Activated naive CD4-positive, alpha-beta T cell treated with anti-CD3 and anti-CD28 coated beads, Interleukin-2, amount 50 U/mL, for 24 hours (primary cell): ENCODE measurements at regions not wholly inside any gene's neighbourhood (a gene's known extent, or its start where the extent isn't known, plus 50 kb on each side); places are given as distances from the start of the nearest gene placed in this dataset.
"Not testable (repeated sequence)": the region's sequence is repeated elsewhere in the genome, so short reads cannot be mapped to it uniquely, and the experiment has no call there.

Experiments used
- H3K27ac Mint-ChIP-seq: one replicate; pipeline ENCODE4 v1.8.0; 2021; ENCODE audit warnings: mild to moderate bottlenecking, mixed read lengths
- H3K27me3 Mint-ChIP-seq: one replicate; pipeline ENCODE4 v1.8.0; 2021; ENCODE audit warnings: mixed read lengths
- H3K36me3 Mint-ChIP-seq: one replicate; pipeline ENCODE4 v1.8.0; 2021; ENCODE audit warnings: mixed read lengths
- H3K4me1 Mint-ChIP-seq: one replicate; pipeline ENCODE4 v1.8.0; 2021; ENCODE audit warnings: mixed read lengths
- H3K4me3 Mint-ChIP-seq: one replicate; pipeline ENCODE4 v1.8.0; 2021; ENCODE audit warnings: mild to moderate bottlenecking, mixed read lengths
- H3K9me3 Mint-ChIP-seq: one replicate; pipeline ENCODE4 v1.8.0; 2021; ENCODE audit warnings: mixed read lengths

- Mint-ChIP-seq H3K9me3 (peaks cover 5% of the 10 kb centered on the region), H3K27me3 (no peaks in the 10 kb centered on the region), H3K4me1 (no peaks in the 10 kb centered on the region), H3K36me3 (no peaks in the 10 kb centered on the region), H3K27ac (no peak overlapping the region), H3K4me3 (no peak overlapping the region)
Measured at GRCh38 chr9:26129217-26129616, 451.0 kb upstream of the TUSC1 start.

GRCh38 chr9:26125693-26126092, 447.4 kb upstream of the TUSC1 start:
- Mint-ChIP-seq H3K27me3 (no peaks in the 10 kb centered on the region), H3K4me3 (no peak overlapping the region), H3K4me1 (no peaks in the 10 kb centered on the region), H3K9me3 (no peaks in the 10 kb centered on the region), H3K36me3 (no peaks in the 10 kb centered on the region), H3K27ac (no peak overlapping the region)

DNA sequence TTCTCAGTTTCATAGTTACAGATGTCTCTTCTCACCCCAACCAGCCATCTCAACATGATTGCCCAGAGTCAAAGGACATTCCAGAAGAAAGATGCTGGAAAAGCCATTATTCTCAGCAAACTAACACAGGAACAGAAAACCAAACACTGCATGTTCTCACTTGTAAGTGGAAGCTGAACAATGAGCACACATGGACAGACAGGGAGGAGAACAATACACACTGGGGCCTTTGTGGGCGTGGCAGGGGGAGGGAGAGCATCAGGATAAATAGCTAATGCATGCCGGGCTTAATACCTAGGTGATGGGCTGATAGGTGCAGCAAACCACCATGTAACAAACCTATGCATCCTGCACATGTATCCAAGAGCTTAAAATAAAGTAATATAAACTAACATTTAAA, 437.8 kb upstream of the TUSC1 start:
- not testable (repeated sequence) for H3K4me1 Mint-ChIP-seq, H3K27ac Mint-ChIP-seq, H3K9me3 Mint-ChIP-seq, H3K36me3 Mint-ChIP-seq, H3K4me3 Mint-ChIP-seq, H3K27me3 Mint-ChIP-seq

DNA sequence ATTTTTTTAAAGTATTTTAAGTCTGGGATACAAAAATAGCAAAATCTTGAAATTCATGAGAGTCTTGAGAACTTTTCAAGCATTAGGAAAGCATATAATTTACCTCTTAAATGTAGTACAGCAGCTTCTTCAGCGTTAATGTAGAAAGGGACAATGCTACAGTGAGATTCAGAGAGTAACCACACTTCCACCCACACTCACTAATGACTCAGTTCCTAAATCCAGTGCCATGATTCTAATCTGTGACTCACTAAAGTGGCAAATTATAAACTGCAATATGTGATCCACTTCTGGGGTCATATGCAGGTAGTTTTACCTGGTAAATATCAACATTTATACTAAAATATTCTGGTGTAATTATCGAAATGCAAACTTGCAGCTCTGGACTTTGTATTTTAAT, 434.5 kb upstream of the TUSC1 start:
- Mint-ChIP-seq H3K27ac (no peak overlapping the region), H3K9me3 (no peaks in the 10 kb centered on the region), H3K36me3 (no peaks in the 10 kb centered on the region), H3K27me3 (no peaks in the 10 kb centered on the region), H3K4me3 (no peak overlapping the region), H3K4me1 (no peaks in the 10 kb centered on the region)

- H3K27me3 Mint-ChIP-seq, result no peaks in the 10 kb centered on the region
- peaks cover 18% of the 10 kb centered on the region for H3K9me3 Mint-ChIP-seq
- H3K27ac Mint-ChIP-seq, result no peak overlapping the region
- no peak overlapping the region for H3K4me3 Mint-ChIP-seq
- H3K4me1 Mint-ChIP-seq, result no peaks in the 10 kb centered on the region
- no peaks in the 10 kb centered on the region for H3K36me3 Mint-ChIP-seq
Measured at GRCh38 chr9:26086396-26086795, 408.2 kb upstream of the TUSC1 start.

GRCh38 chr9:26081847-26082246, 403.6 kb upstream of the TUSC1 start:
- H3K27ac Mint-ChIP-seq, result no peak overlapping the region
- H3K4me3 Mint-ChIP-seq, result no peak overlapping the region
- H3K27me3 Mint-ChIP-seq, result no peaks in the 10 kb centered on the region
- no peaks in the 10 kb centered on the region for H3K36me3 Mint-ChIP-seq
- no peaks in the 10 kb centered on the region for H3K4me1 Mint-ChIP-seq
- peaks cover 19% of the 10 kb centered on the region for H3K9me3 Mint-ChIP-seq

- no peak overlapping the region for H3K27ac Mint-ChIP-seq
- peaks cover 21% of the 10 kb centered on the region for H3K9me3 Mint-ChIP-seq
- no peaks in the 10 kb centered on the region for H3K27me3 Mint-ChIP-seq
- H3K4me3 Mint-ChIP-seq, result no peak overlapping the region
- H3K4me1 Mint-ChIP-seq, result no peaks in the 10 kb centered on the region
- H3K36me3 Mint-ChIP-seq, result no peaks in the 10 kb centered on the region
Measured at GRCh38 chr9:26078706-26079105, 400.5 kb upstream of the TUSC1 start.

- Mint-ChIP-seq H3K4me1 (no peaks in the 10 kb centered on the region), H3K27ac (no peak overlapping the region), H3K9me3 (peaks cover 18% of the 10 kb centered on the region), H3K27me3 (no peaks in the 10 kb centered on the region), H3K36me3 (no peaks in the 10 kb centered on the region), H3K4me3 (no peak overlapping the region)
Measured at GRCh38 chr9:26077860-26078259, 399.6 kb upstream of the TUSC1 start.

DNA sequence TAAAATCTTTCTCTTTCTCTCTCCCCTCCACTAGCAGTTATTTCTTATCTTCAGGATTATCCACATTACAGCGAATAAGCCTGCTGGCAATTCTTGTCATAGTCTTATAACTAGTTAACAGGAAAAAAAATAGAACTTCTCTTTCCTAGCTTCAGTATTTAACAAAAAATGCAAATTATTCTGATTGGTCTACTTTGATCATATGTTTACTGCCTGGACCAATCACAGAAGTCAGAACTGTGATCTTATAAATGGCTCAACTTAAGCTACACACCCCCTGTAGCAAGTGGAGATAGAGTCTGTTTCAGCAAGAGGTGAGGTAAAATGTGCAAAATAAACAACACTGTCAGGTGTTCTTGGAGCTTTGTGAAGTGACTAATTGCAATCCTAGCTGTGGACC, 389.4 kb upstream of the TUSC1 start:
- no peaks in the 10 kb centered on the region for H3K4me1 Mint-ChIP-seq
- H3K27me3 Mint-ChIP-seq, result no peaks in the 10 kb centered on the region
- no peak overlapping the region for H3K27ac Mint-ChIP-seq
- H3K4me3 Mint-ChIP-seq, result no peak overlapping the region
- H3K36me3 Mint-ChIP-seq, result no peaks in the 10 kb centered on the region
- H3K9me3 Mint-ChIP-seq, result peaks cover 5% of the 10 kb centered on the region

- Mint-ChIP-seq H3K27me3 (no peaks in the 10 kb centered on the region), H3K4me3 (no peak overlapping the region), H3K27ac (no peak overlapping the region), H3K9me3 (peaks cover 12% of the 10 kb centered on the region), H3K4me1 (no peaks in the 10 kb centered on the region), H3K36me3 (no peaks in the 10 kb centered on the region)
Measured at GRCh38 chr9:26066237-26066636, 388.0 kb upstream of the TUSC1 start.

GRCh38 chr9:26061948-26062575, 383.8 kb upstream of the TUSC1 start:
- no peaks in the 10 kb centered on the region for H3K36me3 Mint-ChIP-seq
- no peak overlapping the region for H3K27ac Mint-ChIP-seq
- H3K4me3 Mint-ChIP-seq, result no peak overlapping the region
- peaks cover 18% of the 10 kb centered on the region for H3K9me3 Mint-ChIP-seq
- H3K4me1 Mint-ChIP-seq, result no peaks in the 10 kb centered on the region
- no peaks in the 10 kb centered on the region for H3K27me3 Mint-ChIP-seq

DNA sequence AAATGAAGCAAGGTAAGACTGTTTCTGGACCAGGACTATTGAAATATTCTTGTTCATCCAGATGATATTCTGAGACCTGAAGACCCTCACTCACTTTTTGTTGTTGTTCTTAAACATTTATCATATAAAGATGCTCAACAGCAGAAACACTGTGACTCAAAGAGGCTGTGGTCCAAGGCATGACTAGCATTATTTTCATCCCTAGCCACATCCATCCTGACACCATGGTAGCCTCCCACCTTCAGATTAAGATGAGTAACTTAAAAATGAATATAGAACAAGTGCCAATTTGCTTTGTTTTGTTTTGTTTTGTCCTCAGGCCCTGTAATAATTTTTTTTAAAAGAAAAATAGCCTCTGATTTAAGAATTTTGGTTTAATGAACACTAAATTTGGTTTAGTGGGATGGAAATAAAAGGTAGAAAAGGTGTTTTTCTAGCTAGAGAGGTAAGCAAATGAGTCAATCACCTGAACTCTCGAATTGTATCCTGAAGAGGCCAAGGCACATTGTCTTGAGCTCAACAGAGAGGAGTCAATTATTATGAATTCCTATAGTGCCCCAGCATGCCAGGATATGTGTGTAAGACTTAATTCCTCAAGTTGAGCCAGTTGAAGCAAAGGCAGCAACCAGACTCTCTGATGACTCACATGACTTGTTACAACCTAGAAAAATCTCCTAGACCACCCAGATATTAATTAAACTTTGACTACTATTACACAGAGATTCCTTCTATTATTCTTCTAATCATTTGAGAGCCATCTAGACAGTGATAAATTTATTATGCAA, 380.1 kb upstream of the TUSC1 start:
- H3K4me3 Mint-ChIP-seq, result no peak overlapping the region
- H3K27ac Mint-ChIP-seq, result no peak overlapping the region
- H3K27me3 Mint-ChIP-seq, result no peaks in the 10 kb centered on the region
- H3K9me3 Mint-ChIP-seq, result peaks cover 18% of the 10 kb centered on the region
- no peaks in the 10 kb centered on the region for H3K36me3 Mint-ChIP-seq
- no peaks in the 10 kb centered on the region for H3K4me1 Mint-ChIP-seq

DNA sequence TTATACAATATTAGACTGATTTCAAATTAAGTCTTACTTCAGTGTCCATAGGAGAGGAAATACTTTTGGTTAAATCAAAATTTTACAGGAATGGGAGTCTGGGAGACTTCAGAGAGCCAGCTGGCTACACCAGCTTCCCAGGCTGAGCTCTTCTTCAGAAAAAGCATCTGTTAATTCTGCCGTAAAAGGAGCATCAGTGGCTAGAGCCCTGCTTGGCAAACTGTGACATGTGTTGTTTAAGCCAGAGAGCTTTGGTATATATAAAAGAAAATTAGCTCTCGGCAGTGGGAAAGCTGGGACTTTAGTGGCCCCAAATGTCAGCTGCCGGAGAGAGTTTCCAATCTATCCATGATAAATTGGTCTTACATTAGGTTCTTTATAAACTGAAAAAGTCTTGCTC, 378.8 kb upstream of the TUSC1 start:
- peaks cover 11% of the 10 kb centered on the region for H3K9me3 Mint-ChIP-seq
- H3K4me1 Mint-ChIP-seq, result no peaks in the 10 kb centered on the region
- no peak overlapping the region for H3K4me3 Mint-ChIP-seq
- H3K27ac Mint-ChIP-seq, result no peak overlapping the region
- H3K27me3 Mint-ChIP-seq, result no peaks in the 10 kb centered on the region
- H3K36me3 Mint-ChIP-seq, result no peaks in the 10 kb centered on the region

DNA sequence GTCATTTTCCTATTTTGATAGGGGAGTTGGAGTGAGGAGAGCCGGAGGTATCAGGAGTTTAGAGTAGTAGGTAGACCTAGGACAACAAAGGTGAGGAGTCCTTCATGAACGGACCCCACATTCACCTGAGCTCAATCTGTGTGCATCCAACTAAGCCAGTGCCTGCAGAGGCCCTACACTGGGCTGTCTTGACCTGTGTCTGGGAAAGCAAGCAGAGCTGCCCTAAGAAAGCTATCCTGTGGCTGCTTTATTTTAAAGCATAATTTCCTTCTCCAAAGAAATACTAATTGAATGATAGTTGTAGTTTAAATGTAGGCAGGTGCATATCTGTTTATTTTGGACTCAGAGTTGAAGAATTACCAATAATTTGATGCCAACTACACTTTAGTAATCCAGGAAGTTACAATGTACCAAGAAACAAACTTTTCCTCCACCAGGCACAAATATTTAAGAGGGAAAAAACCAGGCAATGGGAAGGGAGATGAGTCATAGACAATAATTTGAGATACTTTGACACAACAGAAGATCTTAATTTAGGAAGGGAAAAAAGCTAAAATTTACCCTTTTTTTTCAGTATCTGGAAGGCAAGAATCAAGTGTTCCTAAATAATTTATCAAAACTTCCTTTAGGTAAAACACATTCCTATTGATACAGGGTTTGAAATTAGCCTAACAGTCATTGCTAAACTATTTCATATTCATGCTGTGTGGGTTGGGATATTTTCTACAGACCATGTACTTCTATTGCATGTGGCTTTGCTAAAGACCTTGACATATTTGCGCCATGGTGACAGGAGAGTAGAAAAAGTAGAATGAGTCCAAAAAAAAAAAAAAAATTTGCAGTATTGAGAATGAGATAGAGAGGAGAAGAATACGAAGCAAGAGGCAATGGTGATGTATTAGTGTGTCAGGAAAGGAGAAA, 376.6 kb upstream of the TUSC1 start:
- H3K9me3 Mint-ChIP-seq, result peaks cover 5% of the 10 kb centered on the region
- no peaks in the 10 kb centered on the region for H3K36me3 Mint-ChIP-seq
- no peaks in the 10 kb centered on the region for H3K27me3 Mint-ChIP-seq
- H3K27ac Mint-ChIP-seq, result no peak overlapping the region
- no peaks in the 10 kb centered on the region for H3K4me1 Mint-ChIP-seq
- no peak overlapping the region for H3K4me3 Mint-ChIP-seq

GRCh38 chr9:26053954-26054353, 375.7 kb upstream of the TUSC1 start:
- Mint-ChIP-seq H3K27me3 (no peaks in the 10 kb centered on the region), H3K9me3 (no peaks in the 10 kb centered on the region), H3K4me3 (no peak overlapping the region), H3K27ac (no peak overlapping the region), H3K36me3 (no peaks in the 10 kb centered on the region), H3K4me1 (no peaks in the 10 kb centered on the region)

DNA sequence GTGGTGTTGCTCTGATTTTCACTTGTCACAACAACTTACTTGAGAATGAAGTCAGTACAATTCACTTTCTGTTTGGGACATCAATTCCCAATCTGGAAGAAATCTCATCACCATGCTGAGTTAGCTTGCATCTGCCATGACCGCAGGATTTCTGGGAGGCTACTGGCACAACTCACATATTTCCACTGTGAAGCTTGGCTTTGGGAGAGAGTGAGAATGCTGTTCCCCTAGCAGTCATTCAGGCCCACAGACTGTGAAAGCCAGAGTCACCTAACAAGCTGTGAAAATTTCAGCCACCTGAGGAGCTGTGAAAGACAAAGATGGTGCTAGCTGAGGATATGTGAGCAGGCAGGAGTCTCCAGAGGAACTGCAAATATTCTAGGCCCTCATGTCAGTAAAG, 365.2 kb upstream of the TUSC1 start:
- H3K4me1 Mint-ChIP-seq, result no peaks in the 10 kb centered on the region
- H3K9me3 Mint-ChIP-seq, result peaks cover 20% of the 10 kb centered on the region
- no peak overlapping the region for H3K27ac Mint-ChIP-seq
- no peak overlapping the region for H3K4me3 Mint-ChIP-seq
- H3K27me3 Mint-ChIP-seq, result no peaks in the 10 kb centered on the region
- H3K36me3 Mint-ChIP-seq, result no peaks in the 10 kb centered on the region
